Type B pancreatic cell (in vitro differentiated cells): ENCODE measurements at regions not wholly inside any gene's neighbourhood (a gene's known extent, or its start where the extent isn't known, plus 50 kb on each side); places are given as distances from the start of the nearest gene placed in this dataset.
A peak's percentile ranks its signal among the peaks of the same experiment; 100 is the strongest.

Experiments
- DNase-seq: peaks from one replicate; pipeline ENCODE4 v3.0.0; 2021; ENCODE audit warnings: mixed read lengths; ENCODE audit not compliant: unreplicated experiment; ENCODE audit errors: extremely low spot score
- H3K27ac Mint-ChIP-seq: 2 replicates; pipeline ENCODE4 v1.8.0; 2021; ENCODE audit warnings: mild to moderate bottlenecking, mixed read lengths
- H3K27me3 Mint-ChIP-seq: 2 replicates; pipeline ENCODE4 v1.8.0; 2021; ENCODE audit warnings: mixed read lengths
- H3K36me3 Mint-ChIP-seq: 2 replicates; pipeline ENCODE4 v1.8.0; 2021; ENCODE audit warnings: mixed read lengths
- H3K4me1 Mint-ChIP-seq: one replicate; pipeline ENCODE4 v1.8.0; 2021; ENCODE audit warnings: mixed read lengths; ENCODE audit not compliant: unreplicated experiment
- H3K4me3 Mint-ChIP-seq: 2 replicates; pipeline ENCODE4 v1.8.0; 2021; ENCODE audit warnings: mild to moderate bottlenecking, mixed read lengths
- H3K9me3 Mint-ChIP-seq: 2 replicates; pipeline ENCODE4 v1.8.0; 2021; ENCODE audit warnings: mixed read lengths
- TF ChIP-seq, protein P1 (sequence below): fragments of 200-600 bp; sonication (generic); conservative IDR thresholded peaks from 2 replicates; pipeline ENCODE4 v1.5.0; 2021; ENCODE audit warnings: antibody characterized with exemption, mild to moderate bottlenecking

DNA sequence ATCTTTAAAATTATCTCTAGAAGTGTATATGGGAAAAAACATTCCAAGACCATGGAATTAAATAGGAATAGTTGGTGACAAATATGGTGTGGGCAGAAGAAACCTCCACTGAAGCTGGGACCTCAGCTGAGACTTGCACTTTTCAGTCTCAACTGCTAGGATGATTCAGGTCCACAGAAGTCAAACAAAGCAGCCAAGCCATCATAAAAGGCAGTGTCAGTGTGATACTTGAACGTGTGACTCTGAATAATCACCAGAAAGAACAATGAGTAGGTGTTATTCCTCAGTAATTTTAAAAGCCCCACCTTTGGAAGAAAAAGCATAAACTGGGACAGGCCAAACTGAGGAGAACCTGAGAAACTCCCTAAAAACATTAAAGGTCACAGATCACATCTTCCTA is 90.7 kb downstream of the ZNF281 start:
- Mint-ChIP-seq H3K9me3 (peaks cover 2% of the 10 kb centered on the region), H3K36me3 (peaks cover under 1% of the 10 kb centered on the region), H3K27me3 (peaks cover 19% of the 10 kb centered on the region), H3K4me3 (no peak overlapping the region), H3K4me1 (peaks cover 14% of the 10 kb centered on the region), H3K27ac (no peak overlapping the region)
- TF ChIP-seq, protein P1, sequence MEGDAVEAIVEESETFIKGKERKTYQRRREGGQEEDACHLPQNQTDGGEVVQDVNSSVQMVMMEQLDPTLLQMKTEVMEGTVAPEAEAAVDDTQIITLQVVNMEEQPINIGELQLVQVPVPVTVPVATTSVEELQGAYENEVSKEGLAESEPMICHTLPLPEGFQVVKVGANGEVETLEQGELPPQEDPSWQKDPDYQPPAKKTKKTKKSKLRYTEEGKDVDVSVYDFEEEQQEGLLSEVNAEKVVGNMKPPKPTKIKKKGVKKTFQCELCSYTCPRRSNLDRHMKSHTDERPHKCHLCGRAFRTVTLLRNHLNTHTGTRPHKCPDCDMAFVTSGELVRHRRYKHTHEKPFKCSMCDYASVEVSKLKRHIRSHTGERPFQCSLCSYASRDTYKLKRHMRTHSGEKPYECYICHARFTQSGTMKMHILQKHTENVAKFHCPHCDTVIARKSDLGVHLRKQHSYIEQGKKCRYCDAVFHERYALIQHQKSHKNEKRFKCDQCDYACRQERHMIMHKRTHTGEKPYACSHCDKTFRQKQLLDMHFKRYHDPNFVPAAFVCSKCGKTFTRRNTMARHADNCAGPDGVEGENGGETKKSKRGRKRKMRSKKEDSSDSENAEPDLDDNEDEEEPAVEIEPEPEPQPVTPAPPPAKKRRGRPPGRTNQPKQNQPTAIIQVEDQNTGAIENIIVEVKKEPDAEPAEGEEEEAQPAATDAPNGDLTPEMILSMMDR = no peak
- DNase-seq = no peak

DNA sequence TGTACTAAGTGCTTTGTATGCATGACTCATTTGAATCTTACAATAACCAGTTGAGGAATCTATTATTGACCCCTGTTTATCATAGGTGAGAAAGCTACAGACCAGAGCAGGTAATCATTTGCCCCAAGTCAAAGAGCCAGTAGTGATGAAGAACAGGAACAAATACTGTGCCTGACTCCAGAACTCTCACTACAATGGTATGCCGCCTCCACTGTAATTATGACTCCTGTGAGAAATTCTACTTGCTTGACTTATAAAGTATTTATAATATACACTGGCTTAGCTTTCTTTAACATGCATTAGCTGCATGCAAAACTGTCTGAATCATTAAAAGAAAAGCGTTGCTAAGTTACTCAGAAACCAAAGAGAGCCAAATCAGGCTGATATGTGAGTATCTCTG is 92.6 kb downstream of the ZNF281 start:
- Mint-ChIP-seq H3K9me3 (no peaks in the 10 kb centered on the region), H3K4me3 (no peak overlapping the region), H3K27me3 (peaks cover 23% of the 10 kb centered on the region), H3K36me3 (no peaks in the 10 kb centered on the region), H3K27ac (no peak overlapping the region), H3K4me1 (peaks cover 16% of the 10 kb centered on the region)
- TF ChIP-seq, protein P1 = no peak
- no peak for DNase-seq

DNA sequence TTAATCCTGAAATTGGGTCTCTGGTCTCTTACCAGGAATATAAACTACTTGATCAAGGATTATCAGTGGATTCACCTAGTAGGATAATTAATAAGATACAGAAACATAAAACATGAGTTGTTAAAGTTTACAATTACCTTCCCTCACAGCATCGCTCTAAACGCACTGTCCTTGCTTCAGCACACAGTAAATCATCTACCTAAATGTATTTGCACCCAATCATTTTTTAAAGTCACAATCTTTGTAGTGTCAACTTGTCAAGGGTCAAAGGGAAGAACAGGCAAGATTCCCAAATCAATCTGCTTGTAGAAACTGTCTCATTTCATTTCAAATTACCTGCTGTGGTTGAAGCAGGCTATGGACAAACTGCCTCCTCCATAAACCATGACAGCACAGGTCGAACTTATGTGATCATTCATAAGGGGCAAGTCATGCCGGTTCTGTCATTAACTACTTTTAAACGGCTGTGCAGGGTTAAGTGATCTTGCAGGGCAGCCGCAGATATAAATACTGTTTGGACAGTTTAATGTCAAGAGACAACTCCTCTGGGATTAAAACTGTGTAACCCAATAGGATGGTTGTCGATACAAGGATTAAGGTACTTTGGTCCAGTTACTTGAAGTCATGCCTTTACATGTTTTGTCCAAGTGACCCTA is 93.6 kb downstream of the ZNF281 start:
- no peaks in the 10 kb centered on the region for H3K36me3 Mint-ChIP-seq
- H3K4me1 Mint-ChIP-seq = peaks cover 16% of the 10 kb centered on the region
- peak overlapping the region; percentile 25 for H3K27ac Mint-ChIP-seq
- TF ChIP-seq, protein P1 = no peak
- H3K4me3 Mint-ChIP-seq = peak overlapping the region; percentile 55
- H3K27me3 Mint-ChIP-seq = peaks cover 25% of the 10 kb centered on the region
- DNase-seq = no peak
- H3K9me3 Mint-ChIP-seq = no peaks in the 10 kb centered on the region

DNA sequence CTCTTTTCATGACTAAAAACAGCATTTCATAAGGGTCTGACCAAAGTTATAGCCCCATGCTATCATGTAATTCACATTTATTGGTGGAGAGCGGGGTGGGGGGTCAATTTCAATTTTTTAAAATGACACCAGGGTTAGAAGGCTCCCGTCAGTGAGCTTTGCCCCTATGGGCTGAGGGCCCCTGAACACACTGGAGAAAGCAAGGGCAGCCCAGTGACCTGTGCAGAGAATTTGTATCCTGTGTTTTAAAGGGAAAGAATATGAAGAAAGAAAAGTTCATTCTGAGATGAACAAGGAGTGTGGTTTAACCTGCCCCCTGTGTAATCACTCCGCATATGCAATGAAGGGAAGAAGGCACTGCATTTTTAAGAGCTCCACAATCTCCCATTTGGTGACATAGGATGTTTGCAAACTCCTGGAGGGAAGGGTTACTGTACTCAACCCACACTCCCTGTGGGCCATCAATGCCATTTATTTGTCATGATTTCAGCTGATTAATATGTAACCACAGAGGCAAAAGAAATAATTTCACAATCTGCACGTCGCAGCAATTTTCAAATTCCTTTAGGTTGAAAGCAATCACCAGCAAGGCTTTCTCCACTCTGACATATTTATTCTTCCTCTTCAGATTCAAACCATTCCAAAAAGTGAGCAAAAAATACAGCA is 95.6 kb downstream of the ZNF281 start:
- Mint-ChIP-seq H3K4me1 (peaks cover 16% of the 10 kb centered on the region), H3K9me3 (no peaks in the 10 kb centered on the region), H3K27ac (no peak overlapping the region), H3K27me3 (peaks cover 26% of the 10 kb centered on the region), H3K4me3 (peak overlapping the region; percentile 59), H3K36me3 (no peaks in the 10 kb centered on the region)
- no peak for DNase-seq
- TF ChIP-seq, protein P1 = no peak

DNA sequence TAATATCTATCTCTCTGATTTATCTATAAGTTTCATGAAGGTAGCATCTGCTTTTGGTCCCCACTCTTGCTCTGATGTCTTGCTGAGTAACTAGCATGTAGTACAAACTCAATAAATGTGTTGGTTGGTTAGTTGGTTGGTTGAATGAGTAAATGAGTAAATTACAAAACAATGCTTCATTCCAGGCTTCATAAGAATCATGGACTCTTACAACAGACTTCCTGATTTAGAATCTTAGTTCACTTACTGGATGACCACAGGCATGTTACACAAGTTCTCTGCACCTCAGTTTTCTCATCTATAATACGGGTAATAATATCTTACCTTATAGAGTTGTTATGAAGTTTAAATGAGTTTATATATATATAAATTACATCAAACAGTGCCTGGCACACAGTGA is 98.6 kb downstream of the ZNF281 start:
- Mint-ChIP-seq H3K27ac (no peak overlapping the region), H3K9me3 (no peaks in the 10 kb centered on the region), H3K4me1 (peaks cover 14% of the 10 kb centered on the region), H3K27me3 (peaks cover 27% of the 10 kb centered on the region), H3K36me3 (no peaks in the 10 kb centered on the region), H3K4me3 (no peak overlapping the region)
- TF ChIP-seq, protein P1 = no peak
- DNase-seq = no peak
